Ishikawa (cell line): ENCODE measurements at regions not wholly inside any gene's neighbourhood (a gene's known extent, or its start where the extent isn't known, plus 50 kb on each side); places are given as distances from the start of the nearest gene placed in this dataset.

ENCODE experiments used
- YY1 ChIP-seq: IDR thresholded peaks from 2 replicates; pipeline ENCODE4 v1.6.1; 2012; ENCODE audit warnings: low read depth
- TF ChIP-seq, protein P1 (sequence below): IDR thresholded peaks from 2 replicates; pipeline ENCODE4 v1.6.1; 2012

GRCh38 chr7:25720427-25720826, 431.6 kb upstream of the NFE2L3 start:
- TF ChIP-seq, protein P1, sequence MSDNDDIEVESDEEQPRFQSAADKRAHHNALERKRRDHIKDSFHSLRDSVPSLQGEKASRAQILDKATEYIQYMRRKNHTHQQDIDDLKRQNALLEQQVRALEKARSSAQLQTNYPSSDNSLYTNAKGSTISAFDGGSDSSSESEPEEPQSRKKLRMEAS, result no peak
- TF ChIP-seq YY1, result no peak
